Fibroblast of lung (primary cell): ENCODE measurements at regions not wholly inside any gene's neighbourhood (a gene's known extent, or its start where the extent isn't known, plus 50 kb on each side); places are given as distances from the start of the nearest gene placed in this dataset.

ENCODE experiments used
- DNase-seq, 2 donors: peaks; one replicate each; pipeline versions ENCODE4 v3.0.0 to v3.0.0-alpha.2; 2010; ENCODE audit warnings: low read depth in 2 of 2
- H2AFZ ChIP-seq: 2 replicates; pipeline ENCODE4 v1.5.1; 2012; ENCODE audit warnings: low read length, control low read depth, inconsistent platforms
- H3K27ac ChIP-seq: 2 replicates; pipeline ENCODE4 v1.5.1; 2011; ENCODE audit warnings: low read length, control low read depth; ENCODE audit not compliant: insufficient read depth
- H3K27me3 ChIP-seq: 2 replicates; pipeline ENCODE4 v1.5.1; 2011; ENCODE audit warnings: mild to moderate bottlenecking, low read length; ENCODE audit not compliant: control insufficient read depth, insufficient read depth
- H3K36me3 ChIP-seq: 2 replicates; pipeline ENCODE4 v1.5.1; 2011; ENCODE audit warnings: low read length; ENCODE audit not compliant: control insufficient read depth, insufficient read depth
- H3K4me1 ChIP-seq: 2 replicates; pipeline ENCODE4 v1.5.1; 2011; ENCODE audit warnings: low read length; ENCODE audit not compliant: control insufficient read depth, insufficient read depth; ENCODE audit errors: extremely low read depth
- H3K4me2 ChIP-seq: 2 replicates; pipeline ENCODE4 v1.5.1; 2011; ENCODE audit warnings: low read length, control low read depth; ENCODE audit not compliant: insufficient read depth; ENCODE audit errors: extremely low read depth
- H3K4me3 ChIP-seq, 4 experiments: fragments of 200-600 bp in 1 of 4; sonication (generic) in 1 of 4; replicated peaks in 1 of 4; 2 replicates each; pipeline ENCODE4 v1.5.1; 2011 to 2016; ENCODE audit warnings: low read length in 4 of 4, low read depth in 3 of 4, mild to moderate bottlenecking in 3 of 4, control low read depth in 2 of 4, inconsistent platforms in 1 of 4, mixed read lengths in 1 of 4; ENCODE audit not compliant: insufficient read depth in 1 of 4; ENCODE audit errors: control extremely low read depth in 1 of 4
- H3K79me2 ChIP-seq: 2 replicates; pipeline ENCODE4 v1.5.1; 2012; ENCODE audit warnings: mild to moderate bottlenecking, low read length, inconsistent platforms; ENCODE audit not compliant: control insufficient read depth, insufficient read depth
- H3K9ac ChIP-seq: 2 replicates; pipeline ENCODE4 v1.5.1; 2011; ENCODE audit warnings: mild to moderate bottlenecking, low read length, control low read depth; ENCODE audit not compliant: insufficient read depth
- H3K9me3 ChIP-seq: 2 replicates; pipeline ENCODE4 v1.5.1; 2012; ENCODE audit warnings: low read depth, low read length; ENCODE audit not compliant: control insufficient read depth, insufficient read depth
- H4K20me1 ChIP-seq: 2 replicates; pipeline ENCODE4 v1.5.1; 2011; ENCODE audit warnings: low read length; ENCODE audit not compliant: control insufficient read depth, insufficient read depth; ENCODE audit errors: extremely low read depth
- CTCF ChIP-seq, 2 donors: IDR thresholded peaks in 1 of 2; conservative IDR thresholded peaks in 1 of 2; 1 replicate in 1 of 2; 2 replicates in 1 of 2; pipeline ENCODE4 v1.5.1; 2011 to 2012; ENCODE audit warnings: low read length in 2 of 2, control low read depth in 1 of 2, inconsistent platforms in 1 of 2, low read depth in 1 of 2, mild to moderate bottlenecking in 1 of 2
- EZH2 ChIP-seq: IDR thresholded peaks from 2 replicates; pipeline ENCODE4 v1.5.1; 2012; ENCODE audit warnings: low read length, control low read depth, mild to moderate bottlenecking; ENCODE audit errors: missing control alignments

GRCh38 chr5:68148096-68148495, 67.5 kb upstream of the PIK3R1 start:
- Histone ChIP-seq H3K36me3 (no peaks in the 10 kb centered on the region), H3K27me3 (no peaks in the 10 kb centered on the region), H2AFZ (no peak overlapping the region), H4K20me1 (no peaks in the 10 kb centered on the region), H3K4me1 (no peaks in the 10 kb centered on the region), H3K4me2 (no peak overlapping the region), H3K4me3 (no peak overlapping the region), H3K9me3 (no peaks in the 10 kb centered on the region), H3K79me2 (no peaks in the 10 kb centered on the region), H3K27ac (no peak overlapping the region), H3K9ac (no peak overlapping the region)
- TF ChIP-seq EZH2 (no peak), CTCF (conservative IDR thresholded peaks at IDR 0.05 in 1 of 2, IDR thresholded peaks at IDR 0.05 in 1 of 2; ENCODE audit: low read depth in 1 of 2, low read length in 2 of 2) (no peak)
- no peak for DNase-seq

- Histone ChIP-seq H3K27me3 (no peaks in the 10 kb centered on the region), H3K36me3 (no peaks in the 10 kb centered on the region), H3K9ac (no peak overlapping the region), H2AFZ (no peak overlapping the region), H3K4me3 (no peak overlapping the region), H3K4me1 (no peaks in the 10 kb centered on the region), H3K27ac (no peak overlapping the region), H3K79me2 (no peaks in the 10 kb centered on the region), H3K4me2 (no peak overlapping the region), H3K9me3 (no peaks in the 10 kb centered on the region), H4K20me1 (no peaks in the 10 kb centered on the region)
- DNase-seq = peak in 1 of 2 donors; percentile 73
- TF ChIP-seq EZH2 (no peak), CTCF (conservative IDR thresholded peaks at IDR 0.05 in 1 of 2, IDR thresholded peaks at IDR 0.05 in 1 of 2; ENCODE audit: low read depth in 1 of 2, low read length in 2 of 2) (no peak)
Observed at GRCh38 chr5:68147659-68148058, 67.9 kb upstream of the PIK3R1 start.

GRCh38 chr5:68141494-68141893, 74.1 kb upstream of the PIK3R1 start:
- no peak overlapping the region for H2AFZ ChIP-seq
- no peaks in the 10 kb centered on the region for H3K27me3 ChIP-seq
- H3K9ac ChIP-seq = no peak overlapping the region
- no peaks in the 10 kb centered on the region for H3K9me3 ChIP-seq
- H3K36me3 ChIP-seq = no peaks in the 10 kb centered on the region
- no peak overlapping the region for H3K4me2 ChIP-seq
- no peak overlapping the region for H3K27ac ChIP-seq
- no peaks in the 10 kb centered on the region for H3K79me2 ChIP-seq
- H3K4me3 ChIP-seq = no peak overlapping the region
- DNase-seq = peak; percentile 20 to 69
- H4K20me1 ChIP-seq = no peaks in the 10 kb centered on the region
- H3K4me1 ChIP-seq = no peaks in the 10 kb centered on the region
- TF ChIP-seq EZH2 = no peak
- TF ChIP-seq CTCF (conservative IDR thresholded peaks at IDR 0.05 in 1 of 2, IDR thresholded peaks at IDR 0.05 in 1 of 2; ENCODE audit: low read depth in 1 of 2, low read length in 2 of 2) = no peak
